ENCODE measurements at regions not wholly inside any gene's neighbourhood (a gene's known extent, or its start where the extent isn't known, plus 50 kb on each side); places are given as distances from the start of the nearest gene placed in this dataset.

- TF ChIP-seq POLR2A (IDR thresholded peaks at IDR 0.05) (no peak), CTCF (IDR thresholded peaks at IDR 0.05) (no peak)
These were observed 1195.9 kb downstream of the MRPL39 start for GRCh38 chr21:24411429-24411828.

All from body of pancreas (tissue), 4 donors.